Activated T-helper 1 cell treated with anti-CD3 and anti-CD28 coated beads, Interleukin-12 subunit alpha, Interleukin-12 subunit beta, Interleukin-2, Interleukin-4 antibody, amounts not matched to agents 30 ng/mL and 10 ng/mL and 1 ng/mL, durations not matched to agents 14 hours and 24 hours and 36 hours (primary cell): ENCODE measurements at regions not wholly inside any gene's neighbourhood (a gene's known extent, or its start where the extent isn't known, plus 50 kb on each side); places are given as distances from the start of the nearest gene placed in this dataset.

Experiments used
- DNase-seq: peaks from one replicate; pipeline ENCODE4 v3.0.0; 2021; ENCODE audit warnings: low spot score
- H3K27ac Mint-ChIP-seq: one replicate; pipeline ENCODE4 v1.8.0; 2021; ENCODE audit warnings: mild to moderate bottlenecking, mixed read lengths
- H3K27me3 Mint-ChIP-seq: one replicate; pipeline ENCODE4 v1.8.0; 2022; ENCODE audit warnings: mild to moderate bottlenecking, moderate library complexity, mixed read lengths; ENCODE audit not compliant: insufficient read depth
- H3K36me3 Mint-ChIP-seq: one replicate; pipeline ENCODE4 v1.8.0; 2021; ENCODE audit warnings: low read depth, mixed read lengths
- H3K4me1 Mint-ChIP-seq: one replicate; pipeline ENCODE4 v1.8.0; 2021; ENCODE audit warnings: low read depth, mixed read lengths
- H3K4me3 Mint-ChIP-seq: one replicate; pipeline ENCODE4 v1.8.0; 2021; ENCODE audit warnings: mild to moderate bottlenecking, moderate library complexity, mixed read lengths
- H3K9me3 Mint-ChIP-seq: one replicate; pipeline ENCODE4 v1.8.0; 2021; ENCODE audit warnings: mixed read lengths
- intact Hi-C: fragments of 100-400 bp; cut with micrococcal nuclease; formaldehyde crosslinking; loops from one replicate; pipeline ENCODE4 v1.15.1; 2024

DNA sequence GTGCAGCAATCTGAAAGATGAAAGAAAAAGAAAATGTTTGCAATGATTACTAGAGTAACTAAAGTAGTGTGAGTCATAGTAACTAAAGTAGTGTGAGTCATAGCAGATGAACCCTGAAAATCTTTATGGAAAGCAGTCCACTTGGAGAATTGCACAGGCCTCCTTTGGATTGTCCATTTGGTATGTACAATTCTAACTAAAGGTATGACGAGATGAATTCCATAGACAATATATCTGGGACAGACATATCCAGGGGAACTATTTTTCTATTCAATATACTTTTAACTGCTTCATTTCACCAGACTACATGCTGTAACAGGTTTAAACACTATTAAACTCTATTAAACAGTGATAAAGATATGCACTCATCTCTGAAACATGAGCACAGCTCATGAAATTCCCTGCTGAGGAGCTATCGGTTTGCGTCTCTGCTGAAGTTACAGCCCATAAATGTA is 798.7 kb downstream of the PCDH7 start:
- Mint-ChIP-seq H3K9me3 (peaks cover 16% of the 10 kb centered on the region), H3K36me3 (no peaks in the 10 kb centered on the region), H3K4me3 (no peak overlapping the region), H3K4me1 (no peaks in the 10 kb centered on the region), H3K27me3 (no peaks in the 10 kb centered on the region), H3K27ac (no peak overlapping the region)
- DNase-seq: no peak
- intact Hi-C loops: no loop called here

- H3K4me1 Mint-ChIP-seq: no peaks in the 10 kb centered on the region
These were observed 810.4 kb downstream of the PCDH7 start for GRCh38 chr4:31530555-31530954.

GRCh38 chr4:31538877-31539276 is 818.7 kb downstream of the PCDH7 start:
- Mint-ChIP-seq H3K9me3 (peaks cover 24% of the 10 kb centered on the region), H3K36me3 (no peaks in the 10 kb centered on the region), H3K4me1 (no peaks in the 10 kb centered on the region), H3K27ac (no peak overlapping the region), H3K27me3 (no peaks in the 10 kb centered on the region), H3K4me3 (no peak overlapping the region)
- intact Hi-C loops: no loop called here
- DNase-seq: no peak

More at GRCh38 chr4:31530555-31530954, 810.4 kb downstream of the PCDH7 start:
- no peaks in the 10 kb centered on the region for H3K27me3 Mint-ChIP-seq
- intact Hi-C loops: no loop called here
- peaks cover 35% of the 10 kb centered on the region for H3K9me3 Mint-ChIP-seq
- DNase-seq: no peak
- H3K36me3 Mint-ChIP-seq: no peaks in the 10 kb centered on the region
- no peak overlapping the region for H3K4me3 Mint-ChIP-seq
- no peak overlapping the region for H3K27ac Mint-ChIP-seq

- no peak overlapping the region for H3K27ac Mint-ChIP-seq
- no peak overlapping the region for H3K4me3 Mint-ChIP-seq
- no peak for DNase-seq
- H3K27me3 Mint-ChIP-seq: no peaks in the 10 kb centered on the region
- H3K36me3 Mint-ChIP-seq: no peaks in the 10 kb centered on the region
- intact Hi-C loops: no loop called here
- peaks cover 18% of the 10 kb centered on the region for H3K9me3 Mint-ChIP-seq
- no peaks in the 10 kb centered on the region for H3K4me1 Mint-ChIP-seq
These were observed 819.3 kb downstream of the PCDH7 start for GRCh38 chr4:31539284-31540069.

DNA sequence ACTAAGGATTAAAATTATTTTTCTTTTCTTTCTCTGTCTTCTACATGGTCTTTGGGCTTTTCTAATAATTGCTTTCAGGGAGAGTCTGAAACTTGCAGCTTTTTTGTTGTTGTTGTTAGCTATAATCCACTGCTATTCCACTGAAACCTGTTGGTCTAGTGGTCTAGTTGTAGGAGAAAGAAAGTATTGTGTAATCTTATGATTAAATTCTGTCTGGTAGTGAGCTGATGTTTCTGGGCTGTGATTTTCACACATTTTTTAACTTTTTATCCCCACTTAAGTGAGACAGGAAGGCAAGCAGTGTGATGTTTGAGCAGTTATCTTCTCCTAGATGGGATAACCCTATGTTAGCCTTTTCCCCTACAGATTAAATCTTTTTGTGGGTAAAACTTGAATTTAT is 825.2 kb downstream of the PCDH7 start:
- H3K4me3 Mint-ChIP-seq: no peak overlapping the region
- no peaks in the 10 kb centered on the region for H3K27me3 Mint-ChIP-seq
- H3K27ac Mint-ChIP-seq: no peak overlapping the region
- no peak for DNase-seq
- no peaks in the 10 kb centered on the region for H3K4me1 Mint-ChIP-seq
- H3K9me3 Mint-ChIP-seq: peaks cover under 1% of the 10 kb centered on the region
- intact Hi-C loops: no loop called here
- no peaks in the 10 kb centered on the region for H3K36me3 Mint-ChIP-seq

GRCh38 chr4:31545755-31546154 is 825.6 kb downstream of the PCDH7 start:
- H3K9me3 Mint-ChIP-seq: peaks cover 5% of the 10 kb centered on the region
- no peak for DNase-seq
- no peaks in the 10 kb centered on the region for H3K4me1 Mint-ChIP-seq
- intact Hi-C loops: no loop called here
- H3K4me3 Mint-ChIP-seq: no peak overlapping the region
- no peaks in the 10 kb centered on the region for H3K27me3 Mint-ChIP-seq
- H3K36me3 Mint-ChIP-seq: no peaks in the 10 kb centered on the region
- no peak overlapping the region for H3K27ac Mint-ChIP-seq

DNA sequence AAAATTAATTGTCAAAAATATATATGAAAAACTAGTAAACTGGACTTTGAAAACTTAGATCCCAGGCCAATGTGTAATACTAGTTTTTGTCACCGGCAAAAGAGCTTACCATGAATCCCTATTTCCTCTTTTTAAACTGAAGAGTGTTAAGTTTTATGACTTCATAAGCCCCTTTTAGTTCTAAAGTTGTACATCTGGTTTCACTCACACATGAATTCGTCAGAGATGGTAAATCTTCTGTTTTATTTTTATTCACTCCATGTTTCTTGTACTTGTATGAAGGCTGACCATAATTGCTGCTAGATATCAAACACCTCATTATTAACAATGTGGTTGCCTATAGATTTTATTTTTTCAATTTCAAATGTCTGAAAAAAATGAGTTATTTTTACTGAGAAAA is 827.9 kb downstream of the PCDH7 start:
- intact Hi-C loops: no loop called here
- Mint-ChIP-seq H3K27ac (no peak overlapping the region), H3K4me3 (no peak overlapping the region), H3K27me3 (no peaks in the 10 kb centered on the region), H3K4me1 (no peaks in the 10 kb centered on the region), H3K9me3 (peaks cover 5% of the 10 kb centered on the region), H3K36me3 (no peaks in the 10 kb centered on the region)
- no peak for DNase-seq

DNA sequence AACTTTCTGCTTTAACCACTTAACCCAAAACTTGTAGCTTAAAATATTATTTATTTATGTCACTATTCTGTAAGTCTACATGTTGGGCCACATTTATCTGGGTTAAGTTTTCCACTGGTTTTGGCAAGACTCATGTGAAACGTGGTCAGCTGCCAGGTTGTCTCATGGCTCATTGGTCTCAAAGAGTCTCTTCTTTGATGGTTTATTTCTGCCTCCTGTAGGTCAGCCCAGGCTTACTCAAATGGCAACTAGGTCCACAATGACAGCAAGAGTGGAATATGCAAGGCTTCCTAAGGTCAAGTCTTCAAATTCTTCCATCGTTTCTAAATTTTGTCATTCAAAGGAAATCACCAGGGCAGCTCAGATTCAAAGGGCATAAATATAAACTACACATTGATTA is 828.7 kb downstream of the PCDH7 start:
- Mint-ChIP-seq H3K9me3 (peaks cover 5% of the 10 kb centered on the region), H3K4me3 (no peak overlapping the region), H3K36me3 (no peaks in the 10 kb centered on the region), H3K4me1 (no peaks in the 10 kb centered on the region), H3K27ac (no peak overlapping the region), H3K27me3 (no peaks in the 10 kb centered on the region)
- no peak for DNase-seq
- intact Hi-C loops: no loop called here

GRCh38 chr4:31549256-31549655 is 829.1 kb downstream of the PCDH7 start:
- intact Hi-C loops: no loop called here

GRCh38 chr4:31557437-31557836 is 837.3 kb downstream of the PCDH7 start:
- no peak overlapping the region for H3K4me3 Mint-ChIP-seq
- no peaks in the 10 kb centered on the region for H3K4me1 Mint-ChIP-seq
- no peaks in the 10 kb centered on the region for H3K27me3 Mint-ChIP-seq
- H3K9me3 Mint-ChIP-seq: peaks cover 9% of the 10 kb centered on the region
- H3K36me3 Mint-ChIP-seq: no peaks in the 10 kb centered on the region
- no peak for DNase-seq
- intact Hi-C loops: no loop called here
- no peak overlapping the region for H3K27ac Mint-ChIP-seq

More at GRCh38 chr4:31549256-31549655, 829.1 kb downstream of the PCDH7 start:
- Mint-ChIP-seq H3K9me3 (peaks cover 5% of the 10 kb centered on the region), H3K27me3 (no peaks in the 10 kb centered on the region), H3K36me3 (no peaks in the 10 kb centered on the region), H3K4me1 (no peaks in the 10 kb centered on the region), H3K4me3 (no peak overlapping the region), H3K27ac (no peak overlapping the region)
- no peak for DNase-seq

- Mint-ChIP-seq H3K4me1 (no peaks in the 10 kb centered on the region), H3K4me3 (no peak overlapping the region), H3K27ac (no peak overlapping the region), H3K9me3 (peaks cover 5% of the 10 kb centered on the region), H3K36me3 (no peaks in the 10 kb centered on the region), H3K27me3 (no peaks in the 10 kb centered on the region)
- DNase-seq: no peak
- intact Hi-C loops: no loop called here
These were observed 853.4 kb downstream of the PCDH7 start for GRCh38 chr4:31573554-31573953.

DNA sequence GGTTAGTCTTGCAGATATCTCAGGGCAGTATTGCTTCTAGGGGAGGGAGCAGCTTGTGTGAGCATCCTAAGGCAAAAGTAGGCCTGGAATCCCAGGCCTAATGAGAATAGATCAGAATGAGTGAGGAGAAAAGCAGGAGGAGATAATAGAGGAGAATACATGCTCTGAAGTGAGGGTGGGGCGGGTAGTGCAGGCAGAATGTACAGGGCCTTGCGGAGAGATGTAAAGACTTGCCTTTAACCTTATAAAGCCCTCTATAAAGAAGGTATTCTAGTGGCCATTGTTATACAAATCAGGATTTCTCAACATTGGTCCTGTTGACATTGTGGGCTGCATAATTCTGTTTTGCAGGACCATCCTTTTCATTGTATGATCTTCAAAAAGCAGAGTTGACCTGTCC is 855.3 kb downstream of the PCDH7 start:
- Mint-ChIP-seq H3K4me1 (no peaks in the 10 kb centered on the region), H3K36me3 (no peaks in the 10 kb centered on the region), H3K9me3 (peaks cover 5% of the 10 kb centered on the region), H3K27me3 (no peaks in the 10 kb centered on the region), H3K27ac (no peak overlapping the region), H3K4me3 (no peak overlapping the region)
- intact Hi-C loops: no loop called here
- no peak for DNase-seq

GRCh38 chr4:31580843-31581242 is 860.7 kb downstream of the PCDH7 start:
- intact Hi-C loops: no loop called here
- no peak for DNase-seq
- no peak overlapping the region for H3K27ac Mint-ChIP-seq
- no peaks in the 10 kb centered on the region for H3K27me3 Mint-ChIP-seq
- no peak overlapping the region for H3K4me3 Mint-ChIP-seq
- H3K36me3 Mint-ChIP-seq: no peaks in the 10 kb centered on the region
- no peaks in the 10 kb centered on the region for H3K9me3 Mint-ChIP-seq
- no peaks in the 10 kb centered on the region for H3K4me1 Mint-ChIP-seq

DNA sequence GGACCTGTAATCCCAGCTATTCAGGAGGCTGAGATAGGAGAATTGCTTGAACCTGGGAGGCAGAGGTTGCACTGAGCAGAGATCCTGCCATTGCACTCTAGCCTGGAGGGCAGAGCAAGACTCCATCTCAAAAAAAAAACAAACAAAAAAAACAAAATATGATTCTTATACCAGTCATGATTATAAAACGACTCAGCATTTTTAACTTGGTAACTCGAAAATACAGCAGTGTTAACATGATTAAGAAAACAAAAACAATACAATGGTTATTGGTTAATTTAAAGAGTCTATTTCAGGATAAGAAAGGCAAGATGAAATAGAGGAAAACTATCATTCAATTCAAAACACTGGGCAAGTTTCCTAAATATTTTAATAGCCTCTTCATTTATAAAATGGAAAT is 865.3 kb downstream of the PCDH7 start:
- no peaks in the 10 kb centered on the region for H3K4me1 Mint-ChIP-seq
- intact Hi-C loops: no loop called here
- no peaks in the 10 kb centered on the region for H3K27me3 Mint-ChIP-seq
- DNase-seq: no peak
- no peak overlapping the region for H3K4me3 Mint-ChIP-seq
- no peak overlapping the region for H3K27ac Mint-ChIP-seq
- peaks cover 11% of the 10 kb centered on the region for H3K9me3 Mint-ChIP-seq
- H3K36me3 Mint-ChIP-seq: no peaks in the 10 kb centered on the region
